ENCODE measurements at regions not wholly inside any gene's neighbourhood (a gene's known extent, or its start where the extent isn't known, plus 50 kb on each side); places are given as distances from the start of the nearest gene placed in this dataset.

DNA sequence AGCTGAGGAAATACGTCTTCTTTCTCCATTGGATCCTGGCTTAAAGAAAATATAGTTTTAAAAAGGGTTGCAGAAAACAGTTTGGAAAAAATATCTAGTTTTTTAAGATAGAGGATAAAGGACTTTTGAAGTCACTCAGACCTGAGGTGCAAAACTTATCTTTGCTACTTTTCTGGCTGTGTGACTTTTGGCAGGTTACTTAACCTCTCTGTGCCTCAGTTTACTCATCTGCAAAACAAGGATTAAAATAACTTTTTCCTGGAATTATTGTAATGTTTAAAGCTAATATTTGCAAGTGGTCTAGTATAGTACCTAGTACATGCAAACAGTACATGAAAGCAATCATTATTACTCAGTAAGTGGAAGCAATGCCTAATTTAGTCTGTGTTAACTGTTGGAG, 176.8 kb downstream of the TBX5 start:
- intact Hi-C loops (cut with DNase I; ENCODE audit: low total_unique reads) = no loop called here
- 63 to 68% methylated on average over 1 of the region's 1 CpG for WGBS, 2 donors
- no peak overlapping the region for H3K4me3 ChIP-seq
- no peaks in the 10 kb centered on the region for H3K36me3 ChIP-seq (ENCODE audit: low read depth, missing control alignments)
- H3K27ac ChIP-seq = no peak overlapping the region
- H3K4me1 ChIP-seq = no peaks in the 10 kb centered on the region
- H3K9me3 ChIP-seq = no peaks in the 10 kb centered on the region
- H3K27me3 ChIP-seq = no peaks in the 10 kb centered on the region
- DNase-seq = no peak
- no peak for TF ChIP-seq POLR2A (IDR thresholded peaks at IDR 0.05)
- no peak for TF ChIP-seq CTCF (IDR thresholded peaks at IDR 0.05)

DNA sequence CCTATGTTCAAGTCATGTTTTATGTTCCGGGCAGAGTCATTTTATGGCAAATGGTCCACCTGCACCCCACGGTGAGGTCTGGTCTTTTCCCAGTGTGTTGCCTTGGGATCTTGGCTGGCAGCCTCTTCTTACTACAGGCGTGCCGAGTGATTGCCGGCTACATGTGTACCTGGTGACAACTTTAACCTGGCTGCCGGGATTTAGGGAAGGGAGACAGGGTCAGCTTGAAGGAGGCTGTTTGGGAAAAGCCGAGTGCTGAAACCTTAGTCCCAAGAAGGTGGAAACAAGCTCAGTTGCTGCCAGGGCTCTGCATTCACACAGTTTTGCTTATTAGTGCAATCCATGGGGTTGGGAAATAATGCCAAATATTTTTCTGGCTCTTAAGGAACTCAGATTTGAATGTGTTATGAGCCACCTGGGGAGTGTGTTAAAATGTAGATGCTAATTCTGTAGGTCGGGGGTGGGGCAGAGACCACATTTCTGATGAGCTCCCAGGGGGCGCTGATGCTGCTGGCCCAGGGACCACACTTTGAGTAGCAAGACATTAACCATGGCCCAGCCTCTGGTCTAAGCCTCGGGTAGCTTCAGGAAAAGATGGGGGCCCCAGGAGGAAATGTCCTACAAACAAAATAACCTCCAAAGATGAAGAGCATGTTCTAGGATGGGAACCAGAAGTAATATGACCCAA, 179.6 kb downstream of the TBX5 start:
- 63 to 77% methylated on average over 10 of the region's 10 CpGs for WGBS, 2 donors
- Histone ChIP-seq H3K27ac (no peak overlapping the region), H3K9me3 (no peaks in the 10 kb centered on the region), H3K36me3 (ENCODE audit: low read depth, missing control alignments) (no peaks in the 10 kb centered on the region), H3K4me3 (no peak overlapping the region), H3K27me3 (no peaks in the 10 kb centered on the region), H3K4me1 (no peaks in the 10 kb centered on the region)
- DNase-seq = no peak
- intact Hi-C loops (cut with DNase I; ENCODE audit: low total_unique reads) = no loop called here
- TF ChIP-seq CTCF (IDR thresholded peaks at IDR 0.05) (no peak), POLR2A (IDR thresholded peaks at IDR 0.05) (no peak)

DNA sequence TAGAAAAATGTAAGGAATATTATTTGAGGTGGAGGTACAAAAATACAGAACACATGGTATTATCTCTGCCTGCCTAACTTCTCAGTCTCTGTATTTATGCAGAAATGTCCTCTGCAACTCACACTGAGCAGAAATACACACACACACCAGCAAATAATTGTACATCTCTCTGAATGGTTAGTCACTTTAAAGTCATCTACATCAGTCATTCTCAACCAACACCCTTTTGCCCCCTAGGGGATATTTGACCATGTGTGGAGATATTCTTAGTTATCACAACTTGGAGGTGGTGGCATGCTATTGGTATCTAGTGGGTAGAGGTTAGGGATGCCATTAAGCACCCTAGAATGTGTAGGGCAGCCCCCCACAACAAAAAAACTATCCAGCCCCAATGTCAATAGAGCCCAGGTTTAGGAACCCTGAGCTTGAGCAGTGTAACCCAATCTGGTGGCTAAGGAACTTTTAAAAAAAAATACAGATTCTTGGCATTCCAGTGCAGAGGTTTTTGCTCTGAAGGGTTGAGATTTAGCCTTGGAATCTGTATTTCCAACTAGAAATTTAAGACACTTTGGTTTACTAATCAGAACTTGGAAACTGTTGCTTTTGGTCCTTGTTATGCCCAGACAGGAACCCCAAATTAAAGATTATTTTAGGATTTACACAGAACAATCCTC, 183.8 kb downstream of the TBX5 start:
- no peaks in the 10 kb centered on the region for H3K27me3 ChIP-seq
- H3K4me3 ChIP-seq = no peak overlapping the region
- intact Hi-C loops (cut with DNase I; ENCODE audit: low total_unique reads) = no loop called here
- DNase-seq = no peak
- H3K36me3 ChIP-seq (ENCODE audit: low read depth, missing control alignments) = no peaks in the 10 kb centered on the region
- H3K27ac ChIP-seq = no peak overlapping the region
- TF ChIP-seq POLR2A (IDR thresholded peaks at IDR 0.05) = no peak
- no peak for TF ChIP-seq CTCF (IDR thresholded peaks at IDR 0.05)
- H3K9me3 ChIP-seq = no peaks in the 10 kb centered on the region
- no peaks in the 10 kb centered on the region for H3K4me1 ChIP-seq

DNA sequence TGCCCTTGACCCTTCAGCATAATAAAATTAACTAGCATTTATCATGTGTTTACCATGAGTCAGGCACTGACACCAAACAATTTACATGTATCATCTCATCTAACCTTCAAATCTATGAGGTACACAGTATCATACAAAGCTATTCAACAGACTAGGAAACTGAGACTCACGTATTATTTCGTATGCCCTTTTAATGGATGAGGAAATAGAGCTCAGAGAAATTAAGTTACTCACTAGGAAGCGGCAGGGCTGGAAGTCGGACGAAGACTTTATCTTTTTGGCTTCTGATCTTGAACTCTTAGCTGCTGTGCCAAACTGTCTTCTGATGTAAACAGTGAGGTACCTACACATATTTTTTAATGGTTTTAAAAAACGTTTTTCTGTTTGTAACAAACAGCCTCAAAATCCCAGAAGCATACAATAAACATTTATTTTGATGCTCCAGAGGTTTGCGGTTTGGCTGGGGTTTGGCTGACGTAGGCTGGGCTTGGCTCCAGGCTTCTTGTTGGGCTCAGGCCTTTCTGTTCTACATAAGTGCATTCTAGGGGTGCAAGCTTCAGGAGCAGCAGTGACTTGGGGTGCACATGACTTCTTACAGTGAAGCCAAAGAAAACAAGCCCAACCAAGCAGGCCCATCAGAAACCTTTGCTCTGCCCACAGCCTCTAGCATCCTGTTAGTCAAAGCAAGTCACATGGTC, 184.7 kb downstream of the TBX5 start:
- 61 to 75% methylated on average over 8 of the region's 8 CpGs for WGBS, 2 donors
- Histone ChIP-seq H3K36me3 (ENCODE audit: low read depth, missing control alignments) (no peaks in the 10 kb centered on the region), H3K9me3 (no peaks in the 10 kb centered on the region)

More for the DNA sequence above, 184.7 kb downstream of the TBX5 start:
- no peaks in the 10 kb centered on the region for H3K4me1 ChIP-seq
- intact Hi-C loops (cut with DNase I; ENCODE audit: low total_unique reads) = no loop called here
- H3K27ac ChIP-seq = no peak overlapping the region
- TF ChIP-seq POLR2A (IDR thresholded peaks at IDR 0.05) = no peak
- no peak for TF ChIP-seq CTCF (IDR thresholded peaks at IDR 0.05)
- no peak overlapping the region for H3K4me3 ChIP-seq
- DNase-seq = no peak
- H3K27me3 ChIP-seq = no peaks in the 10 kb centered on the region

Measured in testis (tissue), 2 donors.